Bone marrow (tissue), 2 donors: ENCODE measurements at regions not wholly inside any gene's neighbourhood (a gene's known extent, or its start where the extent isn't known, plus 50 kb on each side); places are given as distances from the start of the nearest gene placed in this dataset.
"Not testable (repeated sequence)": the region's sequence is repeated elsewhere in the genome, so short reads cannot be mapped to it uniquely, and the experiment has no call there.

Source experiments
- DNase-seq, 2 donors: peaks; one replicate each; lab custom pipeline; 2025; lab: John Stamatoyannopoulos, UW

DNA sequence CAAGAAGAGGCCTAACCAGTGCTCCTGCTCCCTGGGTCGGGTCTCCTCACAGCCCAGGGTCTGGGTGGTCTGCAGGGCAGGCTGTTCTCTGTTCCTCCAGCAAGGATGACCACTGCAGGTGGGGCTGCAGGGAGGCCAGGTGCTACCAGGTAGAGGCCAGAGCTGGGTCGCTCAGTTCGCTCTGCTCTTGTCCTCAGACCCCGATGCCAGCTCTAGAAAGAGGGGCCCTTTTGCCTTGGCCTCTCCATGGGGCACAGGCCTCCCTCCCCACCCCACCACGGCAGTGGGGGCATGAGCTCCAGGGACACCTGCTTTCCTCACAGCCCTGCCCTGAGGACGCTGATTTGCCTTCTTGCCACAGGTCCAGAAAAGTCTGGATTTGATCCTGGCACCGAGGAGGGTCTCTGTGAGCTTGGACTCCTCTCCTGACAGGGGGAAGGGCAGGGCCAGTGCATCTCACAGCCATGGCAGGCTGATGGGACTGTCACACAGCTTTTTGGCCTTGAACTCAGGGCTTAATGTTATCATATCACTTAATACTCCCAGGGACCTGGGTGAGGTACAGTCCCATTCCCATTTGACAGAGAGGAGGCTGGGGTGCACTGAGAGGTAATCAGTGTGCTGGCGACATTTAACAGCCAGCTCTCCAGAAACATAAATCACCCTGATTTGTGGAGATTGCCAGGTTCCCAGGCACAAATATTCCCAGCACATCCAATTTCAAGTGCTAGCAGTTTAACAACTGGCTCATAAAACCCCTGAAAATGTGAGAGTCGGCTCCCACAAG is 273.0 kb upstream of the SFSWAP start:
- DNase-seq: no peak

DNA sequence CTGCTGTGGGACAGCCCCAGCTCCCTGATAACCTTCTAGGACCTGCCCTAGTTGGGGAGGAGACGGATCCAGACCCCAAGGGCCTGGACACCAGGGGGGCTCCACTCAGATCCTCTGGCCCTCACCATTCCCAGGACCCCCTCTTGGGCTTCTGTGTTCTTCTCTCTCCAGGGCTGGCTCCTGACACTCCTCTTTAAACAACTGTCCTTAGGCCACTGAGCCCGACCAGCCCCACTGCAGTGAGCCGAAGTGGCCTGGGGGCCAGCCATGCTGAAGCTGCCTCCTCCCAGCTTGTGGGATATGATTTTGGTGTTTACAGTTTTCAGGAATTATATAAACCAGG is 272.4 kb upstream of the SFSWAP start:
- not testable (repeated sequence) for DNase-seq

DNA sequence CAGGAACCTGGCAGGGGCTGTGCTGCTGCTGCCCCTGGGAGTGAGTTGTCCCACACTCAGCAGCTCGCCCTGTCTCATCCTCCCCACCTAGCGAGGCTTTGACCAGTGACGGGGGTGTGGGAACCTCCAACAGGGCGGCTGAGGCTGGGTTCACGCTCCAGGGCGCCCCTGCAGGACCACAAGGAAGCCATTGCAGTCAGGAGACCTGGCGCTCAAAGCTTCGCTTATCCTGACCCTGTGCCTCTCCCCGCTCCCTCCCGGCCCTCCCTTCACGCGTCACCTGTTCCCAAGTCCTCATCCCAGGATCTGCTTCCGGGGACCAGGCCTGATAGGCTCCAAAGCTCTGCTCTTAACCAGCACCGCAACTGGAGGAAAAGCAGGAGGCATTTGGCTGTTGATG is 272.0 kb upstream of the SFSWAP start:
- no peak for DNase-seq

DNA sequence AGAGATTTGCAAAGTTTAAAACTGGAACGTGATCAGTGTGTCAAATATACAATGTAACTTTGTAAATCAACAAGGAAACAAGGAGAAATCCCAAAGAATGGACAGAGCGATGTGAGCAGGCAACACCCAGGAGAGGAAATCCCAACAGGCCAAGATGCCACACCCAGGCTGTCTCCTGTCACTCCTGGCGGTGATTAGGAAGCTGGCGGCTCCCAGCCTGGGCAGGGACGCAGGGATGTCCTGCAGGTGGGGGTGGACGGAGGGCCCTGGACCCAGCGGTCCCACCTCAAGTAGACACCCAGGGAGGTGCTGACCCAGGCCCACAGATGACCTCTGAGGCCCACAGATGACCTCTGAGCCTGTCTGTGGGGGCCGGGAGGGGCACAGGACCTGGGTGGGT is 271.1 kb upstream of the SFSWAP start:
- not testable (repeated sequence) for DNase-seq

DNA sequence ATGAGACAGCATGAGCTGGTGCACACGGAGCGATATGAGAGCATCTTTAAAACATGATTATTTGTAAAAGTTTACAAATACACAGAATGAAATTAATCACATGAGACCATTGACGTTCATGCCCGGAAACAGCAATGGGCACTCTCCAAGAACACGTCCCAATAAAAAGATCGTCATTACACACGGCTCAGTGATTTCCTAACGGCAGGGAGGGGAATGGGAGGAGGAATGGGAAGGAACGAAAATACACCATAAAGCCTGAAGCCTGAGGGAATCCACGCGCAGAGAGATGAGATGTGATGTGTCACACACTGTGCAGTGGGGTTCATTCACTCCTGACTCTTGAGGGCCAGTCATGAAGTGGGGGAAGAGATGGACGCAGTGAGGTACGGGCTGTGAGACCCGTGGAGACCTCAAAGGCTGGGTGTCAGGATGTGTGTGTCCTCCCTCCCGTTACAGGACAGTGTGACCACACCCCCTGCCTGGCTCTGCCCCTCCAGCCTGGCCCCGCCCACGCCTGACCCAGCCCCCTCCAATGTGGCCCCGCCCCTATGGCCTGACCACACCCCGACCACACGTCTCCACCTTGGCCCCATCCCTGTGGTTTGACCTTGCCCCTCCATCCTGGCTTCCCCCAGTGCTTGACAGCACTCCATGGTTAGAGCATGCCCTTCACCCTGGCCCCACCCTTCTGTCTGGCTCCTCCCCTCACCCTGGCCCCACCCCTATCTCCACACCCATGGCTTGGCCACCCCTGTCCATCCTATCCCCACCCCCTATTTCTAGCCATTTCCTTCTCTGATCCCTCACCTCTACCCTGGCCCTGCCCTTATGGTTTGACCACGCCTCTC is 270.5 kb upstream of the SFSWAP start:
- not testable (repeated sequence) for DNase-seq

DNA sequence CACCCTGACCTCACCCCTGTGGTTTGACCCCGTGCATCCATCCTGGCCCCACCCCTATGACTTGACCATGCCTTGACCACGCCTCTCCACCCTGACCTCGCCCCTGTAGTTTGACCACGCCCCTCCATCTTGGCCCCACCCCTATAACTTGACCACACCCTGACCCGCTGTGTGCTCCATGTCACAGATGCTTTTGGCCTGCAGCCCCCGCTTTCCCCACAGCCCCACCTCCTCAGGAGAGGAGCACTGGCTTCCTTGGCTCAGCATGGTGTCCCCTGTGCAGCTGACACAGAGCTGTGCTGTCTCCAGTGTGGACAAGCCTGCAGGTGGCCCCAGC is 269.9 kb upstream of the SFSWAP start:
- DNase-seq: no peak

DNA sequence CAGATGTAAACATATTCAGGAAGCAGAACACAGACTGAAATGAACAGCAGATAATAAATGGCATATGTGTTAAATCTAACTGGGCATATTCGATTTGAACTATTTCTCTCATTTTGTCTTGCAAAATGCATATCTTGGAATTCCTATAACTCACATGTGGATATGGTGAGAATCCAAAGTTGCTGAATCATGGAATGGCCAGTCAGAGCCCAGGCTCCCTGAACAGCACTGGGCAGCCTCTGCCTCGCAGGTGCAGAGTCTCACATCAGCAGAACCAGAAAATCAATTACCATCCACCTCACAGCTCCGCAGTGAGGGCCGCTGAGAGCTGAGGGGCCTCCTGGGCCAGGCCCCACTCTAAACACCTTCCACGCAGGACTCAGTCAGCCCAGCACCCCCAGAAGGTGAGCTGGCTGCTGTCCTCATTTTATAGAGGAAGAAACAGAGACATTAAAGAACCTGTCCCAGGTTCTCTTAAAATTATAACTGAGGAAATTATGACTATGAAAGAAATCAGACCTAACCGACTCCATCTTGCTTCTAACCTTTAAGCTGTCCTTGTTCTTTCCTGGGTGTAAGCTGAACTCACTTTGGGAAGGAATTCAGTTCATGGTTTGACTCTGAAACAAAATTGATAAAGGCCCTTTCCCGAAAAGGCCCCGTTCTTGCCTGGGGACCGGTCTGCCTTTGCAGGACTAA is 269.1 kb upstream of the SFSWAP start:
- no peak for DNase-seq

DNA sequence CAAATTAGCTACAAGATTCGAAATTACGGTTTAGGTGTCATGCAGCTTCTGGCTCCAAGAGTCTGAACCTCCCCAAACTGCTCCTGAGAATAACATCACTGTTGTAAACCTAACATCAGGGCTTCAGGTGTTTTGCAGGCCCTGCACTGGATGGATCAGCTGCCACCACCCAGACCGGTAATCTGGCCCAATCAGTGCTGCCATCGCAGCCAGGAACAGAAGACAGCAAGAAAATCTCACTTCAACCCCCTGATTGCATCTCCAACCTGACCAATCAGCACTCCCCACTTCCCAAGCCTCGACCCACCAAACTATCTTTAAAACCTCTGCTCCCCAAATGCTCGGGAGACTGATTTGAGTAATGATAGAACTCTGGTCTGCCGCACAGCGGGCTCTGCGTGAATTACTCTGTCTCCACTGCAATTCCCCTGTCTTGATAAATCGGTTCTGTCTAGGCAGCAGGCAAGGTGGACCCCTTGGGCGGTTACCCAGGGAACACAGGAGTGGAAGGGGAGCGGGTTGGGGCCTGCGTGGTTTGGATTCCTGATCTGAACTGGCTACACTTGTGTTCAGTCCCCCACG is 268.5 kb upstream of the SFSWAP start:
- no peak for DNase-seq

DNA sequence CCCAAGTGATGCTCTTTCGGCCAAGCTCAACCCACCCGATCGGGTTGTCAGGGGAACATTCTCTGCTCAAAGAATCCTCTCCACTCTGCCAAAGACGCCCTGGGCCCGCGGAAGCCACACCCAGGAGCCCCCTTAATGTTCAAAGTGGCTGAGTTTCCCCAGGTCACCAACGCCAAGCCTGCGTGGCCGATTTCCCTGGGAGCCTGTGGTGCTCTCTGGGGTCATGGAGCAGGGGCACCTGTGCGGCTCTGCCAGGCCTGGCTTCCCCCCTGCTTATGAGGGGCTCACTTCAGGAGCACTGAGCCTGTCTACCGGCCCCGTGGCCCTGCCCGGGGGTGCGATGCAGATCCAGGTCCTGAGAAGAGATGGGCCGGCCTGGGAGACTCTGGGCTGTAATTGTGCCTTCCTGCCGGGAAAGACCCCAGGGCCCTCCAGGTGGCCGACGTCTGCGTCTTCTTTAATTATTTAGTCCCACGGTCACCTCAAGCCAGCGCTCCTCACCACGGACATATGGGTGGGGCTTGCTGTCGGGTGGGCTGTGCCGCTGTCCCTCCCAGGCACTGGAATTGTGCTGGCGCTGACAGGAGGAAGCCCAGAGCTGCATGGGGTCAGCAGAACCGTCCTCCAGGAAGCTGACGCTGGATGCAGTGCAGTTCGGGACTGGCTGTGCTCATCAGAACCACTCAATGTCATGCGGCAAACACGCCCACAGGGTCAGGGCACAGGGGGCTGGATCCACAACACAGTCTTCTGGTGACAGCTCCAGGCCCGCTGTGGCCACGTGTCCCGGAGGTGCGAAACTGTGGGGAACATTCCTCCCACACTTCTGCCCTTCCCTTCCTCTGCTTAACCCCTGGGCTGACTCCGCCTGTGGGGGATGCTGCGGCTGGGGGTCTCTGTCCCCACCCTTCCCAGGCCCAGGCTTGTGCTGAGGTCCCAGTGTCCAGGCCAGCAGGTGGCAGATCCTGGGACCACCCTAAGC is 267.6 kb upstream of the SFSWAP start:
- no peak for DNase-seq

DNA sequence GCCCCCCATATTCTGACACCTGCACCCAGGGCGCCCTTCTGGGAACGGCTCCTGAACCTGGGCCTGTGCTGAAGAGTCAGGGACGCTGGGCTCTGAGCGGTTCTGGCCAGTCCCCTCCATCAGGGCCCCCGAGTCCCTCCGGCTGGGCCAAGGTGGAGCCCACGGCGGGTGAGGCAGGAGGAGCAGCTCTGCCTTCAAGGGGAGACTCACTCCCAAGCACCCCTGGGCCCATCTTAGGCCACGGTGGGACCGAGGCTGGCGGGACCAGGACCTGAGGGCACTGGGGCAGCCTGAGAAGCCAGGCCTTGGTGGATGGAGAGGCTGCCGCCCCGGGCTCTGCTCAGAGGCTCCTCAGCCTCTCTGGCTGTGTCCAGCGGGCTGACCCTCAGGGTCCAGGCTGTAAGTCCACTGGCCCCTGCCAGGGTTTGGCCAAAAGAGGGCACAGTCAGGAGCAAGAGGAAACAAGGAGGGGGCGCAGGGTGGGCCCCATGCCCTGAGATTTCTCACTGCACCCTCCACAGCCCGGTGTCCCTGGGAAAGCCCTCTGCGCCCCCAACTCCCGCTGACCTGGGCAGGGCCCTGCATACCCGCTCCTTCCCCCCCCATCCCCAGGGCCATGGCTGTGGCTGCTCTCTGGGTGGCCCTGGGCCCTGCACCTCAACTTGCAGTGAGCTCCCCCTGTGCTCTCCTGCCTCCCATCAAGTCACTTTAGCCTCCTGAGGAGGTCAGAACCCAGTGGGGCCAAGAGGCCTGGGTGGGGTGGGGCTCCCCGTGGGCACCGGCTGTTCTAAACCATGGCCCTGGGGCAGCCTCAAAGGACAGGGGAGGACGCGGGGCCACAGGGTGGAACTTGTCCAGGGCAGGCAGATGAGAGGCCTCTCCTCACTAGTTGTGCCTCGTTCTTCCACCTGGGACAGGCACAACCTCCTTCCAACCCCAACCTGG is 266.4 kb upstream of the SFSWAP start:
- no peak for DNase-seq

DNA sequence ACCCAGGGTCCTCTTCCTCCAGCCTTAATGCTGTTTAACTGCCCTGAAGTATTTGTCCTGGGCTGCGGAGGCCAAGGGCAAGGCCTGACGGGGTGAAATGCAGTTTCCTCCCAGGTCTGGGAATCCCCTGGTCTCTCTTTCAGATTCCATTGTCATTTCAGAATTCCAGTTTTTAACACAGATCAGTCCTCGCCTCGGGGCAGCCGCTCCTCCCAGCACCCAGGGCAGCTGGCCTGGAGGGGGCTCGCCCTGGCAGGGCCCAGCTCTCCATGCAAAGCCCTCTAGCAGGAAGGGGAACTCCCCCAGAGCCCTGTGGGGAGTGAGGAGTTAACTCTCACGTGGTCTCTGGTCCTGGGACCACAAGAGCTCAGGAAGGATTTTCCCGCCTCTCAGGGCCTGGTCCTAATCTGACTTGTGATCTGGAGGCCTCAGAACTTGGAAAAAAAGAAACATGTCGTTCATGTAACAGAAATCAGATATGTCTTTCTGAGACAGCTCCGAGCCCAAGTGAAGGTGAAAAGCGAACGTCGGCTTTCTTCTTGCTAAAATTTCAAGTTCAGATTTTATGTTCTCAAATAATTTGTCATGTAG is 265.6 kb upstream of the SFSWAP start:
- DNase-seq: no peak

DNA sequence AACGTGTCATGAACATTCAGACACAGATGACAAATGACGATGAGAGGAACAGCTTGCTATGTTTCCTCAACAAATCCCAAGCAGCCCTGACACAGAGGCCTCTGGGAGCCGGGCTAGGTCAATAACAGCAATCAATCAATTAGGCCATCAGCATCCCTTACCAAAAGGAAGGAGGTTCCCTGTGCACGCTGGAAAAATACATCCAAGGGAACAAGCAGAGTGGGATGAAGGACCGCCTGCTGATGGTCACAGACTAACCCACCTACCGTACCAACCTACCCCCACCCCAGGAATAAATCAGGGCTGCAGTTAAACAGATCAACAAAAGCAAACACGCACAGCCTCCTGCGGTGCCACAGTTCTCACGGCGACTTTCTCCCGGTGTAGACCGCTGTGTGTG is 265.1 kb upstream of the SFSWAP start:
- no peak for DNase-seq

DNA sequence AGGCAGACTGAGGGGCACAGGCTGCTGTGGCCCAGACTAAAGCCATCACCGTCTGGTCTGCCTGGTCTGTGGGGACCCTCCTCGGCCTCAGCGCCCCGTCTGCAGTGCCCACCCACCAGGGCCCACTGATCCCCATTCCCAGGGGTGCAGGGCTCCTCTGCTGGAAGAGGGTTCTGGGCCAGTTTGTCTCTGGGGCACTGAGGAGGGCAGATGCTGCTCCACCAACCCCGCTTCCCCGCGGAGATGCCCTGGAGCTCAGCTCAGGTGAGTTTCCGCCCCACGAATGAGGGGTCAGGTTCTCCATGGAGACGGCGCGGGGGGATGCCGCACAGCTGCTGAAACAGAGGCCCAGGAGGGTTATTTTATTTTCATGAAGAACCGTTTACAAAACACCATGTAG is 263.3 kb upstream of the SFSWAP start:
- not testable (repeated sequence) for DNase-seq

DNA sequence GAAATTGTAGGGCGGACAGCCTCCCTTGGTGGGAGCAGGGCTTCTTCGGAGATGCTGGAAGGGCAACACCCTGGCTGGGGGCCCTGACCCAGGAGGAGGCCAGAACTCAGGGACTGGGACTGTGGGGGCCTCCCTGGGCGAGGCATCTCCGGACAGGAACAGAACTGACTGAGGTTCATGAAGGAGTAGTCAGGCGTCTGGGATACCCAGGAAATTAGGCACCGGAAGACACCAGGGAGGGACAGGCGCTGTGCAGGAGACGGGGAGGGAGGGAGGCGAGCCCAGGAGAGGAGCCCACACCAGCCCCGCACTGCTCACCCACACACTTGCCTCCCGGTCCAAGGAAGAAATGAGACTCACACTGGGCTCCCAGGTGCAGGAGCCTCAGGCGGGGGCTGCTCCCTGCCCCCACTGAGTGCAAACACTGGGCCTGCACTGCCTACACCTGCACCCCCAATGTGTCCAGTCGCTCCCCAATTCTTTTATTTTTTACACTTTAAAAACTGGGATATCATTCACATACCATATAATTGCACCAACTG is 262.6 kb upstream of the SFSWAP start:
- no peak for DNase-seq

DNA sequence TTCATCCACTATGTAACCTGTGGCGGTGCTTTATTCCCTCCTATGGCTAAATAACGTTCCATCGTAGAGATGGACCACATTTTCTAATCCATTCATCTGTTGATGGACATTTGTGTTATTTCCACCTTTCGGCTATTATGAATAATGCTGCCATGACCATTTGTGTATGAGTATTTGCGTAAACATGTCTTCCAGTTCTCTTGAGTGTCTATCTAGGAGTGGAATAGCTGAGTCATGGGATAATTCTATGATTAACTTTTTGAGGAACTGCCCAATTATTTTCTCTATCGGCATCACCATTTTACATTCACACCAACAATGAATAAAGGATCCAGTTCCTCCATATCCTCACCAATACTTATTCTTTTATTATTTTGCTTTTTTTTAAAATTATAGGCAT is 261.9 kb upstream of the SFSWAP start:
- DNase-seq: no peak

DNA sequence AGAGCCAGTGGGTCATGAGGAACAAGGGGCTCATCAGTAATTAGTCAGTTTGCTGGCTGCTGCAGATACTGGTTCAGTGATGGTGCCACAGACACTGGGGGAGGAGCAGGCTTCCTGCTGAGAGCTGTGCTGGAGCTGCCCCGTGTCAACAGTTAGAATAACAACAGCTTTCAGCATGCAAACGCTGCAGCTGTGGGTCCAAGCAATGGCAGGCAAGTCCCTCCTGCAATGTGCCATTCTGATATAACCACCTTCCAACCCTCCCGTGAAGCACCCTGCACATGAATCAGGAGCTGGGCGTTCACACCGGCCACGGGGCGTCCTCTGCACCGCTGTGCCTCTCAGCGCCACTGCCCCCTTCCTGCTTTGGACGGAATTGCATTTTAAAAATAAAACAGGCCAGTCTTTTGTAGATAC is 258.4 kb upstream of the SFSWAP start:
- peak in 1 of 2 donors; percentile 17 for DNase-seq

DNA sequence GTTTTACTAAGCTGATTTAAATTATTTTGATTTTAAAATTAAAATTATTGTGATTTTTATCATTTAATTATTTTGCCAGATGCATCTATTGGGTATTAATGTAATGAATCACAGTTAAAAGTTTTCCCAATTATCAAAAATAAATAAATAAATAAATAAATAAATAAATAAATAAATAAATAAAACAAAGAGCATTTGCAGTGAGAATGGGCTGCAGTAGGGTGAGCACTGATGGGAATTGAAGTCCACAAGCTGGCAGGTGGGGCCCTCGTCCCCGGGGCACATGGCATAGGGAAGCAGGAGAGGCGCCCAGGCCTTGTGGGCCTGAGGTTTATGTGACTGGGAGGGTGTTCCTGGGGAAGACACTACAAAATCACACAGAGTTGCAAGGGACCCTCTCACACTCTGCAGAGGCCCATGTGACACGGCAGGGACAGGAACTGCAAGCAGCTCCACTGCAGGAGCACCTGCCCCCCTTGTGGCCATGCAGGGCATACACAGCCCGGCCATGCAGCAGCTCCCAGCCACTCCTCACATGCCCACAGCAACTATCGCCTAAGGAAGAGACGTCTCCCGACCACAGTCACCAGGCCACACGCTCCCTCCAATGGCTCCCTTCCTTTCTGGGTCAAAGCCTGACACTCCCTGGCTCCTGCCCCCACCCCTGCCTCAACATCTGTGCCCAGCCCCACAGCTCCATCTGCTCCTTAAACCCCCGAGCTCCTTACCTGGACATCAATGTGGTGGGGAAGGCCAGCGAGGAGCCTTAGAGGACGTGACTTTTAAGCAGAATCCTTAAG is 256.3 kb upstream of the SFSWAP start:
- peak in 1 of 2 donors; percentile 22 for DNase-seq

DNA sequence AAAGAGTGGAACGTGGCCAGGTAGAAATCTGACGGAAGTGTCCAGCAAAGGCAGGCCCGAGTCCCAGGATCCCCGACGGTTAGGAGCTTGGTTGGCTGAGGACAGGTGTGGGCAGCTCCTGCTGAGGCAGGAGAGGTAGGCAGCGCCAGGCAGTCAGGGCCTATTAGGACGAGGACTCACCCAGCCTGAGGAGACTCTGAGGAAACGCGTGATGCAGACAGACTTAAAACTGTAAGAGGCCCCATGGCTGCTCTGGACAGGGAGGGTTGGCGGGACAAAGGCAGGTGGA is 255.7 kb upstream of the SFSWAP start:
- DNase-seq: no peak

DNA sequence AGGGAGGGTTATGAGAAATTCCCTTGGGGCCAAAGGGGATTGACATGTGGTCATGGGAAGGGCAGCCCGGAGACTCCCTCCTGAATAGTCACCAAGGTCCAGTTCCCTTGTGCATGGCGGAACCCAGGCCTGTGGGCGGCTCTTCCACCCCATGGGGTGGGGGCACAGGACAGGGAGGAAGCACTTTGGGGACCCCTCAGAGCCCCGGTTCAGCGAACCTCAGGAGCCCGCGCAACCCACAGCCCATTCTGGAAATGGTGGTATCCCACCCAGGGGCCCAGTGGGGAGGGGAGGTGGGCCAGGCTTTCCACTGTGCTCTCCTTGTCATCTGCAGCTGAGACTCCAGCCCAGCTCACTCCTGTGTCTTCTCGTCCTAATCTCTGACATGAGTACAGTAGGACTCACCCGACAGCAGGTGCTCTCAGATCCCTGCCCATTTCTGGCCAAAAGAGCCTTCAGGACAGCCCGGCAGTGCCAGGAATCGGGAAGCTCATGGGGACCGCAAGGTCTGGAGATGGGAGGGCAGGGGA is 255.2 kb upstream of the SFSWAP start:
- DNase-seq: no peak
